OCI-LY1 (cell line): ENCODE measurements at regions not wholly inside any gene's neighbourhood (a gene's known extent, or its start where the extent isn't known, plus 50 kb on each side); places are given as distances from the start of the nearest gene placed in this dataset.

ENCODE experiments used
- H2AFZ ChIP-seq: fragments of 200-600 bp; sonication (generic), shearing (Covaris generic); 2 replicates; pipeline ENCODE4 v1.6.0; 2014; ENCODE audit warnings: antibody characterized with exemption, mild to moderate bottlenecking, low read length
- H3F3A ChIP-seq: fragments of 200-600 bp; sonication (generic), shearing (Covaris generic); 2 replicates; pipeline ENCODE4 v1.6.0; 2014; ENCODE audit warnings: mild to moderate bottlenecking, antibody characterized with exemption, low read length, moderate library complexity; ENCODE audit not compliant: insufficient read depth
- H3K27ac ChIP-seq: fragments of 200-600 bp; sonication (generic); 2 replicates; pipeline ENCODE4 v1.5.1; 2014; ENCODE audit warnings: low read length, mixed run types, mild to moderate bottlenecking, low read depth; ENCODE audit not compliant: poor library complexity, severe bottlenecking
- H3K27me3 ChIP-seq: fragments of 200-600 bp; sonication (generic); 2 replicates; pipeline ENCODE4 v1.6.0; 2014; ENCODE audit warnings: antibody characterized with exemption, mild to moderate bottlenecking, low read length, moderate library complexity; ENCODE audit not compliant: insufficient read depth
- H3K36me3 ChIP-seq: fragments of 200-600 bp; sonication (generic); 2 replicates; pipeline ENCODE4 v1.6.1; 2014; ENCODE audit warnings: mild to moderate bottlenecking, antibody characterized with exemption, low read length, moderate library complexity, mixed read lengths; ENCODE audit not compliant: insufficient read depth
- H3K4me1 ChIP-seq: fragments of 200-600 bp; sonication (generic); 2 replicates; pipeline ENCODE4 v1.5.1; 2014; ENCODE audit warnings: mild to moderate bottlenecking, low read length, moderate library complexity; ENCODE audit not compliant: insufficient read depth, severe bottlenecking
- H3K4me2 ChIP-seq: fragments of 200-600 bp; sonication (generic), shearing (Covaris generic); 2 replicates; pipeline ENCODE4 v1.6.1; 2014; ENCODE audit warnings: low read length
- H3K4me3 ChIP-seq: fragments of 200-600 bp; sonication (generic); 2 replicates; pipeline ENCODE4 v1.5.1; 2014; ENCODE audit warnings: low read length, low read depth, mild to moderate bottlenecking, mixed read lengths; ENCODE audit not compliant: poor library complexity, severe bottlenecking
- H3K79me2 ChIP-seq: fragments of 200-600 bp; shearing (Covaris generic); 2 replicates; pipeline ENCODE4 v1.6.1; 2016; ENCODE audit warnings: mixed run types, low read length, mixed read lengths; ENCODE audit not compliant: insufficient read depth
- H3K9ac ChIP-seq: fragments of 200-600 bp; sonication (generic), shearing (Covaris generic); 2 replicates; pipeline ENCODE4 v1.6.1; 2014; ENCODE audit warnings: mild to moderate bottlenecking, low read length, mixed read lengths
- H3K9me2 ChIP-seq: fragments of 200-600 bp; sonication (generic), shearing (Covaris generic); 2 replicates; pipeline ENCODE4 v1.6.1; 2014; ENCODE audit warnings: low read depth, mild to moderate bottlenecking, low read length, mixed read lengths
- H3K9me3 ChIP-seq: fragments of 200-600 bp; shearing (Covaris generic); 2 replicates; pipeline ENCODE4 v1.6.1; 2014; ENCODE audit warnings: low read length, mixed read lengths
- H4K20me1 ChIP-seq: fragments of 200-600 bp; sonication (generic), shearing (Covaris generic); 2 replicates; pipeline ENCODE4 v1.6.0; 2016; ENCODE audit warnings: mild to moderate bottlenecking, low read length; ENCODE audit not compliant: insufficient read depth
- CTCF ChIP-seq: fragments of 200-600 bp; sonication (generic), shearing (Covaris generic); IDR thresholded peaks from 2 replicates; pipeline ENCODE4 v1.5.1; 2017; ENCODE audit warnings: mild to moderate bottlenecking, antibody characterized with exemption, low read length, moderate library complexity, mixed read lengths
- EZH2 ChIP-seq: fragments of 200-600 bp; sonication (generic), shearing (Covaris generic); IDR thresholded peaks from 2 replicates; pipeline ENCODE4 v1.8.0; 2017; ENCODE audit warnings: borderline replicate concordance, mixed run types, mild to moderate bottlenecking, antibody characterized with exemption, low read length, moderate library complexity, mixed read lengths

- no peaks in the 10 kb centered on the region for H4K20me1 ChIP-seq
- no peak for TF ChIP-seq CTCF
- no peak for TF ChIP-seq EZH2
Measured at GRCh38 chr1:76021846-76022245, 52.7 kb upstream of the ST6GALNAC3 start.

GRCh38 chr1:76023669-76024435 lies 50.7 kb upstream of the ST6GALNAC3 start:
- no peaks in the 10 kb centered on the region for H3K36me3 ChIP-seq
- no peak overlapping the region for H3K4me3 ChIP-seq
- H2AFZ ChIP-seq = no peak overlapping the region
- no peaks in the 10 kb centered on the region for H4K20me1 ChIP-seq
- no peaks in the 10 kb centered on the region for H3F3A ChIP-seq
- 0 out of 2 replicates have a peak, but pooled peaks cover 2% of the 10 kb centered on the region for H3K27me3 ChIP-seq
- TF ChIP-seq EZH2 (no peak), CTCF (no peak)
- no peaks in the 10 kb centered on the region for H3K9me3 ChIP-seq
- H3K27ac ChIP-seq = no peak overlapping the region
- H3K9ac ChIP-seq = no peak overlapping the region
- no peaks in the 10 kb centered on the region for H3K79me2 ChIP-seq
- H3K4me1 ChIP-seq = no peaks in the 10 kb centered on the region
- no peaks in the 10 kb centered on the region for H3K9me2 ChIP-seq
- no peak overlapping the region for H3K4me2 ChIP-seq

More at GRCh38 chr1:76021846-76022245, 52.7 kb upstream of the ST6GALNAC3 start:
- Histone ChIP-seq H3K79me2 (no peaks in the 10 kb centered on the region), H3K9ac (no peak overlapping the region), H3K4me3 (no peak overlapping the region), H3K36me3 (no peaks in the 10 kb centered on the region), H3K27me3 (0 out of 2 replicates have a peak, but pooled peaks cover 2% of the 10 kb centered on the region), H3K9me2 (no peaks in the 10 kb centered on the region), H2AFZ (no peak overlapping the region), H3K9me3 (no peaks in the 10 kb centered on the region), H3K27ac (no peak overlapping the region), H3F3A (no peaks in the 10 kb centered on the region), H3K4me1 (no peaks in the 10 kb centered on the region), H3K4me2 (no peak overlapping the region)
